Large intestine (tissue), 3 donors: ENCODE measurements at regions not wholly inside any gene's neighbourhood (a gene's known extent, or its start where the extent isn't known, plus 50 kb on each side); places are given as distances from the start of the nearest gene placed in this dataset.

Source experiments
- DNase-seq, 2 donors: peaks; one replicate each; pipeline versions ENCODE4 v3.0.0 to v3.0.0-alpha.2; 2013
- H3K27ac ChIP-seq: one replicate; pipeline ENCODE4 v1.5.1; 2013; ENCODE audit warnings: low read length
- H3K27me3 ChIP-seq: 2 replicates; pipeline ENCODE4 v1.6.1; 2013; ENCODE audit warnings: low read length; ENCODE audit not compliant: control insufficient read depth, insufficient read depth
- H3K36me3 ChIP-seq: 2 replicates; pipeline ENCODE4 v1.6.1; 2013; ENCODE audit warnings: low read length; ENCODE audit not compliant: control insufficient read depth, insufficient read depth
- H3K4me1 ChIP-seq: one replicate; pipeline ENCODE4 v1.6.1; 2013; ENCODE audit warnings: low read length; ENCODE audit not compliant: control insufficient read depth, insufficient read depth
- H3K4me3 ChIP-seq: one replicate; pipeline ENCODE4 v1.5.1; 2013; ENCODE audit warnings: low read length
- H3K9me3 ChIP-seq: one replicate; pipeline ENCODE4 v1.6.1; 2013; ENCODE audit warnings: mild to moderate bottlenecking, low read depth, low read length, moderate library complexity; ENCODE audit not compliant: control insufficient read depth
- WGBS: methylation state at CpG from one replicate; pipeline ENCODE4 v1.1.5; 2013; ENCODE audit warnings: low lambda C conversion rate; ENCODE audit not compliant: insufficient coverage; 5-methylcytosine and 5-hydroxymethylcytosine counted together

GRCh38 chr3:36212251-36212650 lies 168.1 kb upstream of the STAC start:
- WGBS, result 100% methylated on average over 2 of the region's 2 CpGs
- Histone ChIP-seq H3K4me3 (no peak overlapping the region), H3K36me3 (no peaks in the 10 kb centered on the region), H3K27ac (no peak overlapping the region), H3K9me3 (no peaks in the 10 kb centered on the region), H3K27me3 (no peaks in the 10 kb centered on the region), H3K4me1 (no peaks in the 10 kb centered on the region)
- no peak for DNase-seq

DNA sequence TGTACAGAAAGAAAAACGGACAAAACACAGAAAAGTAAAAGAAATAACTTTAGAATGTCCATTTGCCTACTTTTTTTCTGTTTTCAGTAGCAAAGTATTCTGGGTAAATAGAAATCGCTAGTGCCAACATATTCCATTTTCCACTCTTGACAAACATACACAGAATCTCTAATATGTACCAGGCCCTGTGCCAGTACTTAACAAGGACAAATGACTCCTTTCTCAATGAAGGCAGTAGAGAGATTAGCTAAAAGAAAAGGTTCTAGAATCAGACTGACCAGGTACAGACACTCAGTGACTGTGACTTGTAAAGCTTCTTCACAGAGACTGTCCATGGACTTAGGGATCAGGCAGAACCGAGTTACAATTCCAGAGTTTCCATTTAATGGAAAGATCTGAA lies 165.8 kb upstream of the STAC start:
- Histone ChIP-seq H3K27ac (no peak overlapping the region), H3K9me3 (no peaks in the 10 kb centered on the region)
- 80% methylated on average over 1 of the region's 3 CpGs for WGBS

GRCh38 chr3:36215241-36215640 lies 165.1 kb upstream of the STAC start:
- H3K9me3 ChIP-seq, result no peaks in the 10 kb centered on the region
- no peaks in the 10 kb centered on the region for H3K4me1 ChIP-seq
- H3K4me3 ChIP-seq, result no peak overlapping the region
- 67% methylated on average over 1 of the region's 1 CpG for WGBS
- H3K27me3 ChIP-seq, result no peaks in the 10 kb centered on the region
- H3K27ac ChIP-seq, result no peak overlapping the region
- no peaks in the 10 kb centered on the region for H3K36me3 ChIP-seq
- DNase-seq, result no peak

More for the DNA sequence above, 165.8 kb upstream of the STAC start:
- no peak for DNase-seq
- no peaks in the 10 kb centered on the region for H3K36me3 ChIP-seq
- no peaks in the 10 kb centered on the region for H3K4me1 ChIP-seq
- no peaks in the 10 kb centered on the region for H3K27me3 ChIP-seq
- no peak overlapping the region for H3K4me3 ChIP-seq

- Histone ChIP-seq H3K27ac (no peak overlapping the region), H3K27me3 (no peaks in the 10 kb centered on the region), H3K4me1 (no peaks in the 10 kb centered on the region), H3K4me3 (no peak overlapping the region), H3K36me3 (no peaks in the 10 kb centered on the region), H3K9me3 (no peaks in the 10 kb centered on the region)
- no CpG with 5 or more reads among the region's 1 CpG for WGBS
- no peak for DNase-seq
Measured at GRCh38 chr3:36219398-36219797, 160.9 kb upstream of the STAC start.

DNA sequence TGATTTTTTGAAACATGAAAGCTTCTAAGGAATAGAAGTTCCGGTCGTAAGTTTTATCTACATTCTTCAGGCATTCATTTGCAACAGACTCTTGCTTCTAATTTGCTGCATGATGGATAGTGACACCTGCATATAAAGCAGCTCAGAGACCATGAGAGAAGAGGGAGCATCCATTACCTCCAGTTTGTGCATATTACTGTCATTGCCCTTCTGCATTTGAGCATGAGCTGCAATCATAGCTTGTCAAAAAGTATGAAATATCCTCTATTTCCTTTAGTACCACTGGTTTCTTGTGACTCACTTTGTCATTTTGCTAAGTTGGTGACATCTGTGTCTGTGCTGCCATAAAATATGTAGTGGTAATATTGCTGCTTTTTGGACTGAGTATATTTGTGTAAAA lies 160.1 kb upstream of the STAC start:
- WGBS, result 100% methylated on average over 2 of the region's 2 CpGs
- no peaks in the 10 kb centered on the region for H3K4me1 ChIP-seq

GRCh38 chr3:36221975-36222374 lies 158.3 kb upstream of the STAC start:
- no peak for DNase-seq

More for the DNA sequence above, 160.1 kb upstream of the STAC start:
- H3K36me3 ChIP-seq, result no peaks in the 10 kb centered on the region
- no peaks in the 10 kb centered on the region for H3K9me3 ChIP-seq
- DNase-seq, result no peak
- no peak overlapping the region for H3K4me3 ChIP-seq
- no peaks in the 10 kb centered on the region for H3K27me3 ChIP-seq
- no peak overlapping the region for H3K27ac ChIP-seq

GRCh38 chr3:36227980-36228379 lies 152.3 kb upstream of the STAC start:
- Histone ChIP-seq H3K4me1 (no peaks in the 10 kb centered on the region), H3K36me3 (no peaks in the 10 kb centered on the region), H3K27me3 (no peaks in the 10 kb centered on the region), H3K4me3 (no peak overlapping the region), H3K9me3 (no peaks in the 10 kb centered on the region), H3K27ac (no peak overlapping the region)
- no CpG with 5 or more reads among the region's 4 CpGs for WGBS
- peak in 1 of 2 donors; percentile 2 for DNase-seq

More at GRCh38 chr3:36221975-36222374, 158.3 kb upstream of the STAC start:
- Histone ChIP-seq H3K27me3 (no peaks in the 10 kb centered on the region), H3K4me3 (no peak overlapping the region), H3K27ac (no peak overlapping the region), H3K36me3 (no peaks in the 10 kb centered on the region), H3K9me3 (no peaks in the 10 kb centered on the region), H3K4me1 (no peaks in the 10 kb centered on the region)

- WGBS, result 57% methylated on average over 1 of the region's 1 CpG
- H3K36me3 ChIP-seq, result no peaks in the 10 kb centered on the region
Measured at GRCh38 chr3:36229496-36229895, 150.8 kb upstream of the STAC start.

DNA sequence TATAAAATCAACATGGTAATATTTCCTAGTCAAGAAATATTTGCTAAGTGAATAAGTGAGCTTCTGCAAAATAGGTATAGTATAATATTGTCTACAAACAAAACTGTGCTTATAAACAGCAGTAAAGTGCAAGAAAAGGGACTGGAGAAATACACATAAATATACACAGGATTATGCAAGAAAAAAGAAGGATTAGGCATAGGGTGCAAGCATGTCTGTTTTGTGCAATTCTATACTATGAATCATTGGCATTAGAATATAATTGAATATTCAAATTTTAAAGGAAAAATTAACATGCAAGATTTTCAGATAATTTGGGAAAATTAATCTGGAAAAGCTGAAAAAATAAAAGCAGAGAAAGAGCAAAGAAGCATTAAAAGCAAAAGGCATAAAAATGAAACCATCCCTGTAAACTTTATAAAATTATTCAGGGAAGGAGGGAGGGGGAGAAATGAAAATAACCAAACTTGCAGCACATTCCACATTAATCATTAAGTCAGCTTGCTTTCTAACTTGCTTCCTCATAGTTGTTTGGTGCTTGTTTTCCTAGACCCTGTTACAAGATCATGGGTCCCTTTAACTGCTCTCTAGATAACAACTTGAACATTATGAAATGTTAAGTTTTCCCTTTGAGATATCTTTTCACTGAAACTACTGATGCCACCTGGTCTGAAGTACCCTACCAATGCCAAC lies 147.4 kb upstream of the STAC start:
- no peak overlapping the region for H3K27ac ChIP-seq
- H3K27me3 ChIP-seq, result no peaks in the 10 kb centered on the region
- H3K36me3 ChIP-seq, result no peaks in the 10 kb centered on the region
- no peaks in the 10 kb centered on the region for H3K9me3 ChIP-seq
- H3K4me1 ChIP-seq, result no peaks in the 10 kb centered on the region
- no peak overlapping the region for H3K4me3 ChIP-seq
- no peak for DNase-seq

More at GRCh38 chr3:36229496-36229895, 150.8 kb upstream of the STAC start:
- Histone ChIP-seq H3K27ac (no peak overlapping the region), H3K27me3 (no peaks in the 10 kb centered on the region), H3K4me3 (no peak overlapping the region), H3K9me3 (no peaks in the 10 kb centered on the region), H3K4me1 (no peaks in the 10 kb centered on the region)
- DNase-seq, result no peak

DNA sequence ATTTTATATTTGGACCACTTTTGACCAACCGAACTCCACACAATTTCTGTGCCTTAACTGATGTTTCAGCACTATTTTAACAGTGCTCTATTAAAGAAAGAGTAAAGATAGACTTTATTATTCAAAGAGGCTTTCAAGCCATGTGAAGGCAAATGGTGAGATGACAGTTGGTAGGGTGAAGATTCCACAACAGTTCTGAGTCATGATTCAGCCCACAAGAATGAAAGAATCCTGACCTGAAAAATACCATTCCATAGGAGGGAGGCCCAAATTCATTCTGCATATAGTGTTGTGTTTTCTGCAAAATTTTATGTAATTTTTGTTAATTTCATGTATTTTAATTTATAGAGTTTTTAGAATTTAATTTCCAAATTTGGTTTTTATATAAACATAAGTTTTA lies 135.6 kb upstream of the STAC start:
- Histone ChIP-seq H3K36me3 (no peaks in the 10 kb centered on the region), H3K27me3 (no peaks in the 10 kb centered on the region), H3K9me3 (no peaks in the 10 kb centered on the region), H3K4me1 (no peaks in the 10 kb centered on the region), H3K27ac (no peak overlapping the region), H3K4me3 (no peak overlapping the region)
- WGBS, result no CpG with 5 or more reads among the region's 1 CpG
- DNase-seq, result no peak

GRCh38 chr3:36248374-36248773 lies 131.9 kb upstream of the STAC start:
- no peak for DNase-seq
- H3K9me3 ChIP-seq, result no peaks in the 10 kb centered on the region
- H3K27ac ChIP-seq, result no peak overlapping the region
- H3K4me3 ChIP-seq, result no peak overlapping the region
- H3K27me3 ChIP-seq, result no peaks in the 10 kb centered on the region
- no CpG with 5 or more reads among the region's 3 CpGs for WGBS
- H3K36me3 ChIP-seq, result no peaks in the 10 kb centered on the region
- H3K4me1 ChIP-seq, result no peaks in the 10 kb centered on the region
